ENCODE measurements at regions not wholly inside any gene's neighbourhood (a gene's known extent, or its start where the extent isn't known, plus 50 kb on each side); places are given as distances from the start of the nearest gene placed in this dataset.

GRCh38 chr3:171949554-171949953 lies 89.8 kb upstream of the FNDC3B start:
- Histone ChIP-seq H3K4me1 (ENCODE audit: control insufficient read depth in 4 of 4, insufficient read depth in 4 of 4, low read length in 3 of 4) (peaks cover 0 to under 1% (median 0%) of the 10 kb centered on the region in 4 donors), H3K9ac (ENCODE audit: low read depth in 1 of 2, low read length in 2 of 2) (no peak overlapping the region), H3K36me3 (ENCODE audit: control insufficient read depth in 4 of 4, insufficient read depth in 3 of 4, low read depth in 1 of 4, low read length in 3 of 4) (no peaks in the 10 kb centered on the region), H3K9me3 (ENCODE audit: control insufficient read depth in 4 of 4, low read length in 3 of 4) (no peaks in the 10 kb centered on the region), H3K27me3 (ENCODE audit: control insufficient read depth in 4 of 4, insufficient read depth in 4 of 4, low read length in 3 of 4) (no peaks in the 10 kb centered on the region), H3K4me3 (ENCODE audit: low read depth in 1 of 3, low read length in 3 of 3) (no peak overlapping the region), H3K27ac (ENCODE audit: low read depth in 1 of 2, low read length in 2 of 2) (no peak overlapping the region)
- no peak for DNase-seq (ENCODE audit: low spot score)
- TF ChIP-seq RXRA (IDR thresholded peaks at IDR 0.05): no peak
- no peak for TF ChIP-seq SP1 (IDR thresholded peaks at IDR 0.05)
- 75% methylated on average over 1 of the region's 1 CpG for WGBS

GRCh38 chr3:171950373-171950772 lies 89.0 kb upstream of the FNDC3B start:
- H3K36me3 ChIP-seq (ENCODE audit: control insufficient read depth in 4 of 4, insufficient read depth in 3 of 4, low read depth in 1 of 4, low read length in 3 of 4): no peaks in the 10 kb centered on the region
- TF ChIP-seq HNF4A (conservative IDR thresholded peaks at IDR 0.05) (no peak), NR2F2 (IDR thresholded peaks at IDR 0.05) (no peak), ZBTB33 (IDR thresholded peaks at IDR 0.05) (no peak), YY1 (IDR thresholded peaks at IDR 0.05) (no peak), JUND (IDR thresholded peaks at IDR 0.05) (no peak), FOXA1 (IDR thresholded peaks at IDR 0.05) (no peak)
- TF ChIP-seq, protein P1, sequence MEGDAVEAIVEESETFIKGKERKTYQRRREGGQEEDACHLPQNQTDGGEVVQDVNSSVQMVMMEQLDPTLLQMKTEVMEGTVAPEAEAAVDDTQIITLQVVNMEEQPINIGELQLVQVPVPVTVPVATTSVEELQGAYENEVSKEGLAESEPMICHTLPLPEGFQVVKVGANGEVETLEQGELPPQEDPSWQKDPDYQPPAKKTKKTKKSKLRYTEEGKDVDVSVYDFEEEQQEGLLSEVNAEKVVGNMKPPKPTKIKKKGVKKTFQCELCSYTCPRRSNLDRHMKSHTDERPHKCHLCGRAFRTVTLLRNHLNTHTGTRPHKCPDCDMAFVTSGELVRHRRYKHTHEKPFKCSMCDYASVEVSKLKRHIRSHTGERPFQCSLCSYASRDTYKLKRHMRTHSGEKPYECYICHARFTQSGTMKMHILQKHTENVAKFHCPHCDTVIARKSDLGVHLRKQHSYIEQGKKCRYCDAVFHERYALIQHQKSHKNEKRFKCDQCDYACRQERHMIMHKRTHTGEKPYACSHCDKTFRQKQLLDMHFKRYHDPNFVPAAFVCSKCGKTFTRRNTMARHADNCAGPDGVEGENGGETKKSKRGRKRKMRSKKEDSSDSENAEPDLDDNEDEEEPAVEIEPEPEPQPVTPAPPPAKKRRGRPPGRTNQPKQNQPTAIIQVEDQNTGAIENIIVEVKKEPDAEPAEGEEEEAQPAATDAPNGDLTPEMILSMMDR (IDR thresholded peaks at IDR 0.05; ENCODE audit: low read depth, low read length, missing input control): no peak
- 51% methylated on average over 1 of the region's 1 CpG for WGBS
- no peaks in the 10 kb centered on the region for H3K4me1 ChIP-seq (ENCODE audit: control insufficient read depth in 4 of 4, insufficient read depth in 4 of 4, low read length in 3 of 4)
- no peak overlapping the region for H3K4me3 ChIP-seq (ENCODE audit: low read depth in 1 of 3, low read length in 3 of 3)
- no peak for DNase-seq (ENCODE audit: low spot score)
- H3K9me3 ChIP-seq (ENCODE audit: control insufficient read depth in 4 of 4, low read length in 3 of 4): no peaks in the 10 kb centered on the region
- H3K9ac ChIP-seq (ENCODE audit: low read depth in 1 of 2, low read length in 2 of 2): no peak overlapping the region
- no peak overlapping the region for H3K27ac ChIP-seq (ENCODE audit: low read depth in 1 of 2, low read length in 2 of 2)
- no peaks in the 10 kb centered on the region for H3K27me3 ChIP-seq (ENCODE audit: control insufficient read depth in 4 of 4, insufficient read depth in 4 of 4, low read length in 3 of 4)

- DNase-seq (ENCODE audit: low spot score): no peak
- no peaks in the 10 kb centered on the region for H3K9me3 ChIP-seq (ENCODE audit: control insufficient read depth in 4 of 4, low read length in 3 of 4)
- H3K27me3 ChIP-seq (ENCODE audit: control insufficient read depth in 4 of 4, insufficient read depth in 4 of 4, low read length in 3 of 4): no peaks in the 10 kb centered on the region
- no peak overlapping the region for H3K27ac ChIP-seq (ENCODE audit: low read depth in 1 of 2, low read length in 2 of 2)
- H3K9ac ChIP-seq (ENCODE audit: low read depth in 1 of 2, low read length in 2 of 2): no peak overlapping the region
- H3K4me3 ChIP-seq (ENCODE audit: low read depth in 1 of 3, low read length in 3 of 3): no peak overlapping the region
- TF ChIP-seq FOXA1 (IDR thresholded peaks at IDR 0.05): no peak
- TF ChIP-seq, protein P2, sequence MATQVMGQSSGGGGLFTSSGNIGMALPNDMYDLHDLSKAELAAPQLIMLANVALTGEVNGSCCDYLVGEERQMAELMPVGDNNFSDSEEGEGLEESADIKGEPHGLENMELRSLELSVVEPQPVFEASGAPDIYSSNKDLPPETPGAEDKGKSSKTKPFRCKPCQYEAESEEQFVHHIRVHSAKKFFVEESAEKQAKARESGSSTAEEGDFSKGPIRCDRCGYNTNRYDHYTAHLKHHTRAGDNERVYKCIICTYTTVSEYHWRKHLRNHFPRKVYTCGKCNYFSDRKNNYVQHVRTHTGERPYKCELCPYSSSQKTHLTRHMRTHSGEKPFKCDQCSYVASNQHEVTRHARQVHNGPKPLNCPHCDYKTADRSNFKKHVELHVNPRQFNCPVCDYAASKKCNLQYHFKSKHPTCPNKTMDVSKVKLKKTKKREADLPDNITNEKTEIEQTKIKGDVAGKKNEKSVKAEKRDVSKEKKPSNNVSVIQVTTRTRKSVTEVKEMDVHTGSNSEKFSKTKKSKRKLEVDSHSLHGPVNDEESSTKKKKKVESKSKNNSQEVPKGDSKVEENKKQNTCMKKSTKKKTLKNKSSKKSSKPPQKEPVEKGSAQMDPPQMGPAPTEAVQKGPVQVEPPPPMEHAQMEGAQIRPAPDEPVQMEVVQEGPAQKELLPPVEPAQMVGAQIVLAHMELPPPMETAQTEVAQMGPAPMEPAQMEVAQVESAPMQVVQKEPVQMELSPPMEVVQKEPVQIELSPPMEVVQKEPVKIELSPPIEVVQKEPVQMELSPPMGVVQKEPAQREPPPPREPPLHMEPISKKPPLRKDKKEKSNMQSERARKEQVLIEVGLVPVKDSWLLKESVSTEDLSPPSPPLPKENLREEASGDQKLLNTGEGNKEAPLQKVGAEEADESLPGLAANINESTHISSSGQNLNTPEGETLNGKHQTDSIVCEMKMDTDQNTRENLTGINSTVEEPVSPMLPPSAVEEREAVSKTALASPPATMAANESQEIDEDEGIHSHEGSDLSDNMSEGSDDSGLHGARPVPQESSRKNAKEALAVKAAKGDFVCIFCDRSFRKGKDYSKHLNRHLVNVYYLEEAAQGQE (IDR thresholded peaks at IDR 0.05): no peak
- no peak for TF ChIP-seq JUND (IDR thresholded peaks at IDR 0.05)
- no peak for TF ChIP-seq FOXA2 (IDR thresholded peaks at IDR 0.05)
- no peak for TF ChIP-seq YY1 (IDR thresholded peaks at IDR 0.05)
- TF ChIP-seq ZBTB33 (IDR thresholded peaks at IDR 0.05): no peak
- WGBS: 95% methylated on average over 1 of the region's 1 CpG
- H3K4me1 ChIP-seq (ENCODE audit: control insufficient read depth in 4 of 4, insufficient read depth in 4 of 4, low read length in 3 of 4): no peaks in the 10 kb centered on the region
- no peaks in the 10 kb centered on the region for H3K36me3 ChIP-seq (ENCODE audit: control insufficient read depth in 4 of 4, insufficient read depth in 3 of 4, low read depth in 1 of 4, low read length in 3 of 4)
Measured at GRCh38 chr3:171951597-171951996, 87.8 kb upstream of the FNDC3B start.
